Right lobe of liver (tissue), 4 donors: ENCODE measurements at regions not wholly inside any gene's neighbourhood (a gene's known extent, or its start where the extent isn't known, plus 50 kb on each side); places are given as distances from the start of the nearest gene placed in this dataset.

ENCODE experiments used
- CTCF ChIP-seq, 4 donors: fragments of 200-600 bp in 3 of 4; fragments of 450-650 bp in 1 of 4; IDR thresholded peaks; one replicate each; pipeline versions ENCODE4 v1.5.1 to v1.8.0; 2016 to 2022; ENCODE audit warnings: antibody characterized with exemption in 4 of 4, mild to moderate bottlenecking in 2 of 4
- POLR2A ChIP-seq: fragments of 450-650 bp; IDR thresholded peaks from one replicate; pipeline ENCODE4 v1.6.1; 2017; ENCODE audit warnings: antibody characterized with exemption, mild to moderate bottlenecking
- donor health status: DM: no; HTN: no; CAD: no.
- donor health status: DM: no; HTN: no; CAD: no.
- donor health status: DM: no; HTN: yes; CAD: no.

- TF ChIP-seq CTCF (IDR thresholded peaks at IDR 0.05): no peak
- no peak for TF ChIP-seq POLR2A
These were observed 344.2 kb upstream of the CCNH start for GRCh38 chr5:87756951-87757350.
